ENCODE measurements at regions not wholly inside any gene's neighbourhood (a gene's known extent, or its start where the extent isn't known, plus 50 kb on each side); places are given as distances from the start of the nearest gene placed in this dataset.
A peak's percentile ranks its signal among the peaks of the same experiment; 100 is the strongest.
"Not testable (repeated sequence)": the region's sequence is repeated elsewhere in the genome, so short reads cannot be mapped to it uniquely, and the experiment has no call there.

DNA sequence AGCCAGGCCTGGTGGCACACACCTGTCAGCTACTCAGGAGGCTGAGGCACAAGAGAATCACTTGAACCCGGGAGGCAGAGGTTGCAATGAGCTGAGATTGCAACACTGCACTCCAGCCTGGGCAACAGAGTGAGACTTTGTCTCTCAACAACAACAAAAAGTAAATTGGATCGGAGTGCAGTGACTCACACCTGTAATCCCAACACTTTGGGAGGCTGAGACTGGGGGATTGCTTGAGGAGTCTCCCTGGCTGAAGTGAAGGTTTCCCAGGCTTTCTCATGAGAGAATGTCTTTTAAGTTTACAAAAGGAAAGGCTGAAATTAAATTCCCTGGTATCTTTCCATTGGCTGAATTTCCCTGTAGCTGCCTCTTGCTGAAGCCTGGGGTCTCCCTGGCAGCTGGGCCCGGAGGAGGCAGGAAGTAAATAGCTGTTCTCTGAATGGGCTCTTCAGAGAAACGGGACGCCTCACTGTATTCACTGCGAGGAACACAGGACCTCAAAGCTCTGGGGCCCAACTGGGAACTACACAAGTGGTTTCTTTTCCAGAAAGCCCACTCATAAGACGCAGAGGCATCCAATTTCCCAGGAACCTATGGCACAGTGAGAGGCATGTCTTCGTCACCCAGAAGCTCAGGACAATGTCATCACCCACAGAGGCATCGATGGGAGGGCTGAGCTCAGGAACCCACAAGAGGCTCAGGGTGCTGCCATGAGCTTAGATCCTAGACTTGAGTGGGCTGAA is 77.4 kb upstream of the SMURF2 start:
- no peak for DNase-seq

DNA sequence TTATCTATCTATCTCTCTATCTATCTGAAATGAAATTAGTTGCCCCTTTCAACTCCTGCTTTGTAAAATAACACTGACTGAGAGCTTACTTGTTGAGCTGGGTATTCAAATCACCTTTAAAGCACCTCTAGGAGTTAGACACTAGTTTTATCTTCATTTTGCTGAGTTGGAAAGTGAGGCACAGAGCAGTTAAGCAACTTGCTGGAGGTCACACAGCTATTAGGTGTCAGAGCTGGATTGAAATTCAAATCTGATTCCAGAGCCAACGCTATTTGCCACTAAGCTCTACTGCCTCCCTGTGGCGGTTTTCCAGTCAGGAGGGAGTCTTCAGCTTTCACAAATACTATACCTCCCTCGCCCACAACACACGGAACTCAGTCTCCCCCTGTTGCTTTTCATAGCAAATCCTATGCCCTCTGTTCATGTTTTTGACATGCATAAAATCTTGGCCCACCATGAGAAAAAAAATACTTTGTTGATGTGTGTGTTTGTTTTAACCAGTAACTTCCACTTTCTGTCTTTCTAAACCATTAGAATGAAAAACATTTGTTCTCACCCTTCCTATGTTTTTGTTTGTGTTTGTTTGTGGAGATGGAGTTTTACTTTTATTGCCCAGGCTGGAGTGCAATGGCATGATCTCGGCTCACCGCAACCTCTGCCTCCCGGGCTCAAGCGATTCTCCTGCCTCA is 74.8 kb upstream of the SMURF2 start:
- WGBS, 4 donors = 61 to 68% (median 67%) methylated on average over 8 of the region's 8 CpGs
- DNase-seq (peak in 1 of 5 donors; percentile 19), ATAC-seq (peak in 1 of 4 donors; percentile 33)
- no peak overlapping the region for H3K4me3 ChIP-seq
- H3K27me3 ChIP-seq = no peaks in the 10 kb centered on the region
- peaks cover 0 to 47% (median 23%) of the 10 kb centered on the region in 12 donors for H3K4me1 ChIP-seq
- no peak overlapping the region for H3K27ac ChIP-seq
- TF ChIP-seq POLR2A (IDR thresholded peaks at IDR 0.05) (no peak), CTCF (IDR thresholded peaks at IDR 0.05) (peak; percentile 32 to 65 (median 55))
- intact Hi-C loops (cut with DNase I) = loop anchor here in 4 of 10 donors (5.0 to 10.0 kb wide), 4 partner anchors 72 to 92 kb away; partner anchors contain the start of gene SMURF2 (in 2 of the 4)
- H3K9me3 ChIP-seq = no peaks in the 10 kb centered on the region
- H3K36me3 ChIP-seq = no peaks in the 10 kb centered on the region

More for the DNA sequence above, 77.4 kb upstream of the SMURF2 start:
- Histone ChIP-seq H3K27ac (peak overlapping the region in 8 of 12 donors; percentile 4 to 87 (median 61)), H3K36me3 (no peaks in the 10 kb centered on the region), H3K4me3 (no peak overlapping the region), H3K4me1 (peaks cover 0 to 39% (median 22%) of the 10 kb centered on the region in 12 donors), H3K27me3 (no peaks in the 10 kb centered on the region), H3K9me3 (no peaks in the 10 kb centered on the region)
- peak in 1 of 4 donors; percentile 15 for ATAC-seq
- intact Hi-C loops (cut with DNase I) = loop anchor here in 5 of 10 donors (5.0 to 10.0 kb wide), 5 partner anchors 75 to 232 kb away; partner anchors contain the start of genes SMURF2 (in 2 of the 5), CEP95 (in 1 of the 5) and DDX5 (in 1 of the 5)
- 66 to 80% (median 70%) methylated on average over 9 of the region's 9 CpGs for WGBS, 4 donors
- no peak for TF ChIP-seq POLR2A (IDR thresholded peaks at IDR 0.05)
- TF ChIP-seq CTCF (IDR thresholded peaks at IDR 0.05) = no peak

DNA sequence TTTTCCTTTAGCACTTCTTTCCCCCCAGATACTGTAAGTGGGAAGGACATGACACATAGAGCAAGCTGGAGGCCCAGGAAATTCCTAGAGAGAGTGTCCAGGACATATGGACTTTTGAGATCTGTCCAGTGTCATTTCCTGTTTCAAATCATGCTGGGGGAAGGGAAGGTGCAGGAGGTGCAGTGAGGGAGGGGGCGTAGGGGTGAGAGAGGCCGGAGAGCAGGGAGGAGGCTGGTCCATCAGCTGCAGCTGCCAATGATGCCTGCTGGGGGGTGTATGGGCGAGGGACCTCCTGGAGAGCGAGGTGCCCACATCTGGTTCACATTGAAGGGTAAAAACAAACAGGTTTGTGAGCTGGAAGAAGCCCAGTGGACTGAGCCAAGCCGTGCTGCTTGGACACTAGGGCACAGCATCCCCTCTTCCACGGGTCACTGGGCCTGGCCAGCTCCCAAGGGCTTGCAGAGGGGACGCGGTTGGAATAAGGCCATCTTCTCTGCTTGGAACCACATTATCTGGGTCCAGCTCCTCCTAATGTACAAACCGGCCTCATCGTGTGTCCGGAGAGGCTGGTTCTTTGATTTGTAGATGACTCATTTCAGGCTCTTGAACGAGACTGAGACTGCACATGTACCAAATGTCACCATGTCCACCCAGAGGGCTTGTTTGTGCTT is 70.4 kb upstream of the SMURF2 start:
- Histone ChIP-seq H3K36me3 (no peaks in the 10 kb centered on the region), H3K4me3 (no peak overlapping the region), H3K27me3 (no peaks in the 10 kb centered on the region), H3K4me1 (peaks cover 0 to 18% (median 7%) of the 10 kb centered on the region in 12 donors), H3K9me3 (no peaks in the 10 kb centered on the region), H3K27ac (peak overlapping the region in 4 of 12 donors; percentile 22 to 34 (median 27))
- WGBS, 4 donors = 39 to 62% (median 48%) methylated on average over 8 to 12 of the region's 12 CpGs
- DNase-seq (peak; percentile 28 to 66 (median 45)), ATAC-seq (peak; percentile 44 to 82 (median 78))
- TF ChIP-seq CTCF (IDR thresholded peaks at IDR 0.05) (no peak), POLR2A (IDR thresholded peaks at IDR 0.05) (no peak)
- intact Hi-C loops (cut with DNase I) = loop anchor here in 4 of 10 donors (5.0 to 10.0 kb wide), 4 partner anchors 68 to 88 kb away; partner anchors contain the start of gene SMURF2 (in 2 of the 4)

DNA sequence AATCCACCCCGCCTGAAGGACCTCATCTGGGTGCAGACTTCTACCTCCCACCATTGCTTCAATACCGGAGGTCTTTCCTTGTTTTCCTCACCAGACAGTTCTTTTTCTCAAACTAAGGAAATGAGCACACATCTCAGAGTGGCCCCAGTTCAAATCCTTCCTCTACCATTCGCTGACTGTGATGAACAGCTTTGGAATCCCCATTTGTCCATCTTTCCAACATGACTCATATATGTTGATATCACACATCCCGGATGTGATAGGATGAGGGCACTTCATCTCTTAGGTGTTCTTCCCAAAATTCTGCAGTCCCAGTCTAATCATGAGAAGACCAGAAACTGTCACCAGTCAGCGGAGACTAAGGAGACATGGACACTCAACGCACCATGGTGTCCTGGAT is 67.9 kb upstream of the SMURF2 start:
- intact Hi-C loops (cut with DNase I) = loop anchor here in 4 of 10 donors (5.0 to 10.0 kb wide), 4 partner anchors 65 to 85 kb away; partner anchors contain the start of gene SMURF2 (in 2 of the 4)
- H3K4me1 ChIP-seq = peaks cover 0 to 15% (median 7%) of the 10 kb centered on the region in 12 donors
- not testable (repeated sequence) for H3K36me3 ChIP-seq, H3K27ac ChIP-seq, ATAC-seq, H3K27me3 ChIP-seq, DNase-seq, H3K9me3 ChIP-seq, H3K4me3 ChIP-seq
- 87 to 97% (median 90%) methylated on average over 6 of the region's 6 CpGs for WGBS, 4 donors

Data from heart left ventricle (tissue), 16 donors.